Gastroesophageal sphincter (tissue), 3 donors: ENCODE measurements at regions not wholly inside any gene's neighbourhood (a gene's known extent, or its start where the extent isn't known, plus 50 kb on each side); places are given as distances from the start of the nearest gene placed in this dataset.

Experiments
- EP300 ChIP-seq: sonication (generic); formaldehyde crosslinking; IDR thresholded peaks from one replicate; pipeline ENCODE4 v1.6.1; 2017; ENCODE audit warnings: antibody characterized with exemption, mild to moderate bottlenecking
- POLR2A ChIP-seq, 2 donors: fragments of 450-650 bp; IDR thresholded peaks; one replicate each; pipeline ENCODE4 v1.6.1; 2017; ENCODE audit warnings: antibody characterized with exemption in 2 of 2, mild to moderate bottlenecking in 2 of 2, moderate library complexity in 1 of 2
- POLR2AphosphoS5 ChIP-seq: sonication (generic); formaldehyde crosslinking; IDR thresholded peaks from one replicate; pipeline ENCODE4 v1.6.1; 2017; ENCODE audit warnings: antibody characterized with exemption
- TF ChIP-seq, protein P1 (sequence below), 4 experiments: fragments of 200-600 bp in 2 of 4; fragments of 450-650 bp in 2 of 4; sonication (generic) in 1 of 4; IDR thresholded peaks; one replicate each; pipeline ENCODE4 v1.5.1; 2017 to 2019; ENCODE audit warnings: antibody characterized with exemption in 4 of 4, mild to moderate bottlenecking in 2 of 4, moderate library complexity in 2 of 4

- TF ChIP-seq, protein P1, sequence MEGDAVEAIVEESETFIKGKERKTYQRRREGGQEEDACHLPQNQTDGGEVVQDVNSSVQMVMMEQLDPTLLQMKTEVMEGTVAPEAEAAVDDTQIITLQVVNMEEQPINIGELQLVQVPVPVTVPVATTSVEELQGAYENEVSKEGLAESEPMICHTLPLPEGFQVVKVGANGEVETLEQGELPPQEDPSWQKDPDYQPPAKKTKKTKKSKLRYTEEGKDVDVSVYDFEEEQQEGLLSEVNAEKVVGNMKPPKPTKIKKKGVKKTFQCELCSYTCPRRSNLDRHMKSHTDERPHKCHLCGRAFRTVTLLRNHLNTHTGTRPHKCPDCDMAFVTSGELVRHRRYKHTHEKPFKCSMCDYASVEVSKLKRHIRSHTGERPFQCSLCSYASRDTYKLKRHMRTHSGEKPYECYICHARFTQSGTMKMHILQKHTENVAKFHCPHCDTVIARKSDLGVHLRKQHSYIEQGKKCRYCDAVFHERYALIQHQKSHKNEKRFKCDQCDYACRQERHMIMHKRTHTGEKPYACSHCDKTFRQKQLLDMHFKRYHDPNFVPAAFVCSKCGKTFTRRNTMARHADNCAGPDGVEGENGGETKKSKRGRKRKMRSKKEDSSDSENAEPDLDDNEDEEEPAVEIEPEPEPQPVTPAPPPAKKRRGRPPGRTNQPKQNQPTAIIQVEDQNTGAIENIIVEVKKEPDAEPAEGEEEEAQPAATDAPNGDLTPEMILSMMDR (IDR thresholded peaks at IDR 0.05) = no peak
- TF ChIP-seq POLR2A (IDR thresholded peaks at IDR 0.05) (no peak), POLR2AphosphoS5 (no peak), EP300 (no peak)
Measured at GRCh38 chr3:66719796-66720356, 219.1 kb upstream of the LRIG1 start.
